GM12864 (cell line): ENCODE measurements at regions not wholly inside any gene's neighbourhood (a gene's known extent, or its start where the extent isn't known, plus 50 kb on each side); places are given as distances from the start of the nearest gene placed in this dataset.

Experiments used
- DNase-seq: peaks from one replicate; pipeline ENCODE4 v3.0.0-alpha.2; 2011; ENCODE audit warnings: low read depth
- H3K4me3 ChIP-seq: 2 replicates; pipeline ENCODE4 v1.5.1; 2011; ENCODE audit warnings: mild to moderate bottlenecking, low read depth, low read length, control low read depth
- CTCF ChIP-seq: IDR thresholded peaks from 2 replicates; pipeline ENCODE4 v1.5.1; 2011; ENCODE audit warnings: low read depth, mild to moderate bottlenecking, moderate library complexity, low read length, control low read depth, inconsistent platforms; ENCODE audit errors: missing control alignments

- no peak for TF ChIP-seq CTCF
- H3K4me3 ChIP-seq, result no peak overlapping the region
- DNase-seq, result no peak
Measured at GRCh38 chr15:61702224-61703020, 357.8 kb downstream of the VPS13C start.

- H3K4me3 ChIP-seq, result no peak overlapping the region
- DNase-seq, result no peak
- no peak for TF ChIP-seq CTCF
Measured at GRCh38 chr15:61701455-61701854, 358.8 kb downstream of the VPS13C start.

- DNase-seq, result no peak
- H3K4me3 ChIP-seq, result no peak overlapping the region
Measured at GRCh38 chr15:61700803-61701202, 359.4 kb downstream of the VPS13C start.

GRCh38 chr15:61697796-61698195, 362.5 kb downstream of the VPS13C start:
- DNase-seq, result no peak
- H3K4me3 ChIP-seq, result no peak overlapping the region
- TF ChIP-seq CTCF, result no peak

More at GRCh38 chr15:61700803-61701202, 359.4 kb downstream of the VPS13C start:
- TF ChIP-seq CTCF, result no peak

- TF ChIP-seq CTCF, result no peak
- no peak for DNase-seq
- H3K4me3 ChIP-seq, result no peak overlapping the region
Measured at GRCh38 chr15:61689067-61689466, 371.2 kb downstream of the VPS13C start.

- no peak for DNase-seq
- TF ChIP-seq CTCF, result no peak
- H3K4me3 ChIP-seq, result no peak overlapping the region
Measured at GRCh38 chr15:61687651-61688050, 372.6 kb downstream of the VPS13C start.

- H3K4me3 ChIP-seq, result no peak overlapping the region
- DNase-seq, result no peak
- no peak for TF ChIP-seq CTCF
Measured at GRCh38 chr15:61687124-61687523, 373.1 kb downstream of the VPS13C start.
